IPS-15b (cell line): ENCODE measurements at regions not wholly inside any gene's neighbourhood (a gene's known extent, or its start where the extent isn't known, plus 50 kb on each side); places are given as distances from the start of the nearest gene placed in this dataset.
"Not testable (repeated sequence)": the region's sequence is repeated elsewhere in the genome, so short reads cannot be mapped to it uniquely, and the experiment has no call there.

Experiments used
- H3K27me3 ChIP-seq: one replicate; pipeline ENCODE4 v1.6.1; 2013; ENCODE audit warnings: low read length; ENCODE audit not compliant: control insufficient read depth, insufficient read depth
- H3K36me3 ChIP-seq: one replicate; pipeline ENCODE4 v1.6.1; 2013; ENCODE audit warnings: low read length; ENCODE audit not compliant: control insufficient read depth, insufficient read depth
- H3K4me1 ChIP-seq: one replicate; pipeline ENCODE4 v1.6.1; 2013; ENCODE audit warnings: mild to moderate bottlenecking, low read length; ENCODE audit not compliant: control insufficient read depth, insufficient read depth
- H3K4me3 ChIP-seq: one replicate; pipeline ENCODE4 v1.5.1; 2013; ENCODE audit warnings: low read depth, low read length
- H3K9ac ChIP-seq: one replicate; pipeline ENCODE4 v1.6.1; 2013; ENCODE audit warnings: low read depth, mild to moderate bottlenecking, low read length
- H3K9me3 ChIP-seq: one replicate; pipeline ENCODE4 v1.6.1; 2013; ENCODE audit warnings: mild to moderate bottlenecking, low read length; ENCODE audit not compliant: control insufficient read depth, insufficient read depth

DNA sequence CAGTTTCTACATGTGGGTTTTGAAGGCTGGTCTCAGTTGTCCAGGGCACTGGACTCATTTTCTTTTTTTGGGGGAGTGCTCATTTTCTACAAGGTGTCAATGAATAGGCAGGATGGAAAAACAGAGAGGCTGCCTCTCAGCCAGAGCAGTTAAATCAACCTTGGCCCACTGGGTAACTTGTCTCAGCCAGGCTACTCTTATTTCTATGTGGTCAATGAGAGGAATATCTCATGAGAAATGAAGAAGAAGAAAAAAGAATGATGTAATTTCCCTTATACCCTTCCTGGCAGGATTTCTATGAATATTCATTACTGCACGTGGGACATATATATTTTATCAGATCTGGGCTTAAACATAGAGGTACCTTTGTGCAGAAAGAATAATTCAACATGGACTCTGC, 155.2 kb upstream of the E2F7 start:
- no peaks in the 10 kb centered on the region for H3K4me1 ChIP-seq
- H3K27me3 ChIP-seq, result no peaks in the 10 kb centered on the region
- H3K9me3 ChIP-seq, result no peaks in the 10 kb centered on the region
- no peak overlapping the region for H3K4me3 ChIP-seq
- no peak overlapping the region for H3K9ac ChIP-seq
- no peaks in the 10 kb centered on the region for H3K36me3 ChIP-seq

DNA sequence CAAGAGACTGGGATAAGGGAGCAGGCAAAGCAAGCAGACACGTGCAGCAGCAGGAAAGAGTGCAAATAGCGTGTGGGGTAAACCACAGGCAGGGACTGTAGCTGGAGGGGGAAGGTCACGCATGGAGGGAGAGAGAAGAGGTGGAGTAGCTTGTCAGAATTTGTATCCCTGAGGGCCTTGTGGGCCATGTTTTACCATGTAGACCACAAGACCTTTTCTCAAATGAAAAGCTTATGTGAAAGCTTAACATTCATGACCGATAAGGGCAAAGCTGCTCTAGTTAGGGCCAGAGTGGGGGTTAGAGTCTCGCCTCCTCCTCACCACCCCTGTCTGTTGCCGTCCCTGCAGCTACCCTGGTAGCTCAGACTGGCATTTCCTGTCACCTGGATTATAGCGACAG, 152.9 kb upstream of the E2F7 start:
- no peaks in the 10 kb centered on the region for H3K36me3 ChIP-seq
- no peaks in the 10 kb centered on the region for H3K4me1 ChIP-seq
- no peaks in the 10 kb centered on the region for H3K27me3 ChIP-seq
- no peak overlapping the region for H3K4me3 ChIP-seq
- no peak overlapping the region for H3K9ac ChIP-seq
- no peaks in the 10 kb centered on the region for H3K9me3 ChIP-seq

DNA sequence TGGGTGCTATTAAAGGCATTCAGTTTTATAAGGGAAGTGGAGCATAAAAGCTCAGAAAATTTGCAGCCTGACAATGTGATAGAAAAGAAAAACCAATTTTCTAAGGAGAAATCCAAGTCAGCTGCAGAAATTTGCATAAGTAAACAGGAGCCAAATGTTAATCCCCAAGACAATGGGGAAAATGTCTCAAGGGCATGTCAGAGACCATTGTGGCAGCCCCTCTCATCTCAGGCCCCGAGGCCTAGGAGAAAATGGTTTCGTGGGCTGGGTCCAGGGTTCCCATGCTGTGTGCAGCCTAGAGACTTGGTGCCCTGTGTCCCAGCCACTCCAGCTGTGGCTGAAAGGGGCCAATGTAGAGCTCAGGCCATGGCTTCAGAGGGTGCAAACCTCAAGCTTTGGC, 150.8 kb upstream of the E2F7 start:
- H3K9ac ChIP-seq, H3K36me3 ChIP-seq, H3K4me3 ChIP-seq, H3K4me1 ChIP-seq, H3K9me3 ChIP-seq, H3K27me3 ChIP-seq: not testable (repeated sequence)

DNA sequence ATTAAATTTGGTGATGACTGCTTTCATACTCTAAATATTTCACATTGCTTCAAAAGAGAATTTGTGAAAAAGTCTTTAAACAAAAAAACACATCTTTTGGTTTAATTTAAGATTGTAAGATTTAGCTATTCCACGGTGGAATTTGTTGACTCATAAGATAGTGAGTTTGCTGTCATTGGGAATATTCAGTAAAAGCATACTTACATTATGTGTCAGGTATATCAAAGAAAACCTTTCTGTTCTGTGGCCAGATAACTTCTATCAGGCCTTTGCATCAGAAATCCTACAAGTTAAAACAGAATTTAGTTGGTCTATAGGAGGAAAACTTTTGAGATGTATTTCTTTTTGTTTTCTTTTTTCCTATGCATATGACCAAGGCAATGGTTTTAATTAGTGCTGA, 148.8 kb upstream of the E2F7 start:
- Histone ChIP-seq H3K4me3 (no peak overlapping the region), H3K27me3 (no peaks in the 10 kb centered on the region), H3K9me3 (no peaks in the 10 kb centered on the region)

GRCh38 chr12:77213319-77213718, 147.9 kb upstream of the E2F7 start:
- Histone ChIP-seq H3K27me3 (no peaks in the 10 kb centered on the region), H3K36me3 (no peaks in the 10 kb centered on the region), H3K4me3 (no peak overlapping the region), H3K9ac (no peak overlapping the region), H3K4me1 (no peaks in the 10 kb centered on the region), H3K9me3 (no peaks in the 10 kb centered on the region)

More for the DNA sequence above, 148.8 kb upstream of the E2F7 start:
- Histone ChIP-seq H3K36me3 (no peaks in the 10 kb centered on the region), H3K9ac (no peak overlapping the region), H3K4me1 (no peaks in the 10 kb centered on the region)

DNA sequence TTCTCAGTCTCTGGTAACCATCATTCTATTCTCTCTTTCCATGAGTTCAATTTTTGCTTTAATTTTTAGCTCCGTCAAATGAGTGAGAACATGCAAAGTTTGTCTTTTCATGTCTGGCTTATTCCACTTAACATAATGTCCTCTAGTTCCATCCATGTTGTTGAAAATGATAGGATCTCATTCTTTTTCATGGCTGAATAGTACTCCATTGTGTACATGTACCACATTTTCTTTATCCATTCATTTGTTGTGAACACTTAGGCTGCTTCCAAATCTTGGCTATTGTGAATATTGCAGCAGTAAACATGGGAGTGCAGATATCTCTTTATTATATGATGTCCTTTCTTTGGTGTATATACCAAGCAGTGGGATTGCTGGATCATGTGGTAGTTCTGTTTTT, 145.4 kb upstream of the E2F7 start:
- no peak overlapping the region for H3K9ac ChIP-seq
- H3K27me3 ChIP-seq, result no peaks in the 10 kb centered on the region
- no peaks in the 10 kb centered on the region for H3K9me3 ChIP-seq

GRCh38 chr12:77204083-77204482, 138.7 kb upstream of the E2F7 start:
- H3K9ac ChIP-seq, result no peak overlapping the region
- H3K9me3 ChIP-seq, result no peaks in the 10 kb centered on the region
- H3K4me3 ChIP-seq, result no peak overlapping the region
- H3K27me3 ChIP-seq, result no peaks in the 10 kb centered on the region
- no peaks in the 10 kb centered on the region for H3K36me3 ChIP-seq
- H3K4me1 ChIP-seq, result no peaks in the 10 kb centered on the region

More for the DNA sequence above, 145.4 kb upstream of the E2F7 start:
- Histone ChIP-seq H3K4me3 (no peak overlapping the region), H3K36me3 (no peaks in the 10 kb centered on the region), H3K4me1 (no peaks in the 10 kb centered on the region)

GRCh38 chr12:77202457-77203060, 137.2 kb upstream of the E2F7 start:
- no peaks in the 10 kb centered on the region for H3K4me1 ChIP-seq
- H3K9me3 ChIP-seq, result no peaks in the 10 kb centered on the region
- no peak overlapping the region for H3K4me3 ChIP-seq
- H3K36me3 ChIP-seq, result no peaks in the 10 kb centered on the region
- H3K27me3 ChIP-seq, result no peaks in the 10 kb centered on the region
- H3K9ac ChIP-seq, result no peak overlapping the region

GRCh38 chr12:77189901-77190416, 124.6 kb upstream of the E2F7 start:
- Histone ChIP-seq H3K36me3 (no peaks in the 10 kb centered on the region), H3K4me3 (no peak overlapping the region), H3K4me1 (no peaks in the 10 kb centered on the region), H3K27me3 (no peaks in the 10 kb centered on the region), H3K9me3 (no peaks in the 10 kb centered on the region), H3K9ac (no peak overlapping the region)

DNA sequence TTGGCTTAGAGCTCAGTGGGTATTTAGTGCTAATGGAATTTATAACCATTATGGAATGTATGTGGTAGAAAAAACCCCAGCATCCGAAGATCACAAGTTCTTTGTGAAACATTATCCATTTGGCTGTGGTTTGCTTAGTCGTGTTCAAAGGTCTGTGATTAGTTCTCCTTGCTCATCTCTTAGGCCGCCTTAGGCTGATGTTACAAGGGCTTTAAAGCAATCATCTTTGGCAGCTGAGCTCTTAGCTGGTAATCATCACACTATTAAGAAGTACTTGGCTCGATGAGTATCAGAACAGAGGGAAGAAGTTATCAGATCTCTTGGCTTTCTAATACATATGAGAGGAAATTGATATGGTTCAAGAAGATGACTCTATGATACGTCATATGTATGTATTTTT, 124.1 kb upstream of the E2F7 start:
- H3K36me3 ChIP-seq, result no peaks in the 10 kb centered on the region
- H3K4me3 ChIP-seq, result no peak overlapping the region
- no peaks in the 10 kb centered on the region for H3K9me3 ChIP-seq
- no peaks in the 10 kb centered on the region for H3K4me1 ChIP-seq
- H3K27me3 ChIP-seq, result no peaks in the 10 kb centered on the region
- H3K9ac ChIP-seq, result no peak overlapping the region

- Histone ChIP-seq H3K9ac (no peak overlapping the region), H3K4me1 (no peaks in the 10 kb centered on the region), H3K9me3 (no peaks in the 10 kb centered on the region), H3K4me3 (no peak overlapping the region), H3K27me3 (no peaks in the 10 kb centered on the region), H3K36me3 (no peaks in the 10 kb centered on the region)
Measured at GRCh38 chr12:77179515-77179914, 114.1 kb upstream of the E2F7 start.

DNA sequence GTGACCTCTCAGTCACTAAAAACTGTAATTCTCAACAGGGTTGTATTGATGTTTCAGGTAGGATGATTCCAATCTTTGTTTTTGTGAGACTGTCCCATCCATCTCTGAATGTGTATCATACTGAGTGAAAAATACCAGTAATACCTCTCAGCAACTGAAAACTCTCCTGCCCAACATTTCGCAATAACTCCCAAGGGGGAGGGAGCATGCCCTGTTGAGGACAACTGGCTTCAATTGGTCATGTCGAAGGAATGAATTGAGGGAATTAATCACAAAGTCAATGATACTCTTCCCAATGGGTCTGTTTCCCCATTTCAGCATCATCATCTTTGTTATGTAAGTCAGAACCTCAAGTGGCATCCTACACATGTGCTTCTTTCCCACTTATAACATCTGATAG, 102.4 kb upstream of the E2F7 start:
- H3K27me3 ChIP-seq, result no peaks in the 10 kb centered on the region
- H3K36me3 ChIP-seq, result no peaks in the 10 kb centered on the region
- no peaks in the 10 kb centered on the region for H3K4me1 ChIP-seq
- no peak overlapping the region for H3K9ac ChIP-seq
- no peaks in the 10 kb centered on the region for H3K9me3 ChIP-seq
- H3K4me3 ChIP-seq, result no peak overlapping the region
